NCI-H1694 treated with DMSO at 0.1 percent for 48 hours (cell line): ENCODE measurements at regions not wholly inside any gene's neighbourhood (a gene's known extent, or its start where the extent isn't known, plus 50 kb on each side); places are given as distances from the start of the nearest gene placed in this dataset.
"Not testable (repeated sequence)": the region's sequence is repeated elsewhere in the genome, so short reads cannot be mapped to it uniquely, and the experiment has no call there.

Experiments used
- DNase-seq: peaks from one replicate; lab custom pipeline; 2025; lab: John Stamatoyannopoulos, UW

DNA sequence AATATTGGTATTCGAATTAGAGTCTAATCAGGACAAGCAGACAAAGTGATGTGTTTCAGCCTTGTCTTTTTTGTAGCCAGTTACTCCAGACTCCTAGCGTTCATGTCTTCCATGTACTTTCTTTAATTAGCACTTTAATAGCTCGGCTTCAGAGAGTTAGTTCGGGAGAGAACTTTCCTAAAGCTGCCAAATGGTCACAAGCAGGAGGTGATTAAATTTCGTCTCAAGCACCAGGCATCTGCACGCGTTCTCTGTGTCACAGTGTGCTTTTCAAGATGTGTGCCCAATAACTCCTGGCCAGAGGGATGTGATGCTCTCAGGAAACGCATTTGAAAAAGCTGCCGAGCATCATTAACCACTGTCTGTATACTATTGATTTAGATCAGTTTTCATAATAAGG lies 790.8 kb downstream of the SOCS6 start:
- DNase-seq = no peak

DNA sequence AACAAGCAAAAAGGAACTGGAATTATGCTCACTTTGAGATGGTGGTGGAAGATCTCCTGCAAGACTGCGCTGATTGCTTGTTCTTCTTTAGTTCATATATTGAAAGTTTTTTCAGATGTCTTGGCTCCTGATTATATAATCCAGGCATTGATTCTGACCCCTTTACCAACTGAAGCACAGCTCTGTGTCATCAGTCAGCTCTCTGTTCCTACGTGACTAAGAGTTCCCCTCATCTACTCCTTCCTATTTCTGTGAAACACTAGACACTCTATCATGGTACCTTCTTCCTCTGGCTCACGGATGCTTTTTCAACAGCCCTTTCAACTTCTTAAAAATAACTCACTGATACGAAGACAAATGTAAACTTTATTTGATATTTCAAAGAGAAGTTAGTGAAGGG lies 788.6 kb downstream of the SOCS6 start:
- DNase-seq = no peak

DNA sequence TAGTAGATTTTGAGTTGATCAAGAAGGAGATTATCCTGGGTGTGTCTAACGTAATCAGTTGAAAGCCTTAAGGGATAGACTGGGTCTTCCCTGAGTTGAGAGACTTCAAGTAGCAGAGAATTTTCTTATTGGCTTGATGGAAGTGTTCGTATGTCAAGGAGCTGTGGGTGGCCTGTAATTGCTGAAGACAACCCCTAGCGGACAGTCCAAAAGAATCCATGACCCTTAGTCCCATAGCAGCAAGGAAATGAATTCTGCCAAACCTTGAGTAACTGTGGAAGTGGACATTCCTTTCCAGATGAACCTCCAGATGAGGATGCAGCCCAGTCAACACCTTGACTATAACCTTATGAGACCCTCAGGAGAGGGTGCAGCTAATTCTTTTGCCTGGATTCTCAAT lies 786.3 kb downstream of the SOCS6 start:
- no peak for DNase-seq

DNA sequence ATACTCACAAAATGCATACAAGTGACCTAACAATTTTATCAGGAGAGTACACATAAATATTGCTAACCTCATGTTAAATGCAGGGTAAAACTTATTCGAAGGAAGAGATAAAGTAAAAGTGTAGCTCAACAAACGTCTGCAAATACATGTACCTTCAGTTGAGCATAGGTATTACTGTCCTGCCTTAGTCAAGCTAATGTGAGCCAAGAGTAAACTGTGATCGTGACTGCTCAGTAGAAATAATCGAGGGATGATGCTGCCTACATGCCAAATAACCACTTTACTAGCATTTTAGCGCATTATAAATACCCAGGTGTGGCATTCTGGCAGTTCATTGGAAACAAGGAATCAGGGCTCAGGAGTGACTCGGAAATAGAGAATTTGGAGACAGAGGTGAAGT lies 779.5 kb downstream of the SOCS6 start:
- DNase-seq = no peak

DNA sequence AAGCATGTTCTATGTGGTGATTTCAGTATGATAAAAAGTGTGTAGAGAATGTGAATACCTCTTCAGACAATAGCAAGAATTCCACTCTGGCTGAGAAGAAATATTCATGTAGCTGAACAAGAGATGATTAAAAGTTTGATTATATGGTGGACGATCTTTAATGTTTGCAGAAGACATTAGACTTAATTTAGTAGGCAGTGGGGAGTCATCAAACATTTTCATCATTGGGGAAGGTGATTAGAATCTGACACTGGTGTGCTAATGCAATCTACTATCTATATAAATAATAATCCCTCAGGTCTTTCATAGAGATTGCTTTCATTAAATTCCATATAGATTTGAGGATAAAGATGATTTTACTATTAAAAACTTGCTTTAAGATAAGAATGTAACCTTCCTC lies 761.0 kb downstream of the SOCS6 start:
- no peak for DNase-seq

DNA sequence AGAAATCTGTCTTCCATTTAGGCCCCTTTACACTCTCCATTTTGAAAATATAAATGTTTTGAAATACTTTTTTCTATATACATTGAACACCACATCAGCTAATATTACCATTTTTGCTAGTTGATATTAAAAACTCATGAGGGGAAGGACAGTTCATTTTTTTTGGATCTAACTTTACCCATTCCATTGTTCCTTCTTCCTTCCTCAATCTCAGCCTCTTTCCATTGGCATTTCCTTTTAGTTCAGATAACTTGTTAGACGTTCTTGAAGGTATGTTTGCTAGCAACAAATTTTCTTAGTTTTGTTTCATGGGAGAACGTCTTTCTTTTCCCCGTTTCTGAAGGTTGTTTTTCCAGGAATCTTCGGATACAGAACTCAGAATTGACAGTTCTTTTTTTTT lies 759.0 kb downstream of the SOCS6 start:
- DNase-seq = no peak

DNA sequence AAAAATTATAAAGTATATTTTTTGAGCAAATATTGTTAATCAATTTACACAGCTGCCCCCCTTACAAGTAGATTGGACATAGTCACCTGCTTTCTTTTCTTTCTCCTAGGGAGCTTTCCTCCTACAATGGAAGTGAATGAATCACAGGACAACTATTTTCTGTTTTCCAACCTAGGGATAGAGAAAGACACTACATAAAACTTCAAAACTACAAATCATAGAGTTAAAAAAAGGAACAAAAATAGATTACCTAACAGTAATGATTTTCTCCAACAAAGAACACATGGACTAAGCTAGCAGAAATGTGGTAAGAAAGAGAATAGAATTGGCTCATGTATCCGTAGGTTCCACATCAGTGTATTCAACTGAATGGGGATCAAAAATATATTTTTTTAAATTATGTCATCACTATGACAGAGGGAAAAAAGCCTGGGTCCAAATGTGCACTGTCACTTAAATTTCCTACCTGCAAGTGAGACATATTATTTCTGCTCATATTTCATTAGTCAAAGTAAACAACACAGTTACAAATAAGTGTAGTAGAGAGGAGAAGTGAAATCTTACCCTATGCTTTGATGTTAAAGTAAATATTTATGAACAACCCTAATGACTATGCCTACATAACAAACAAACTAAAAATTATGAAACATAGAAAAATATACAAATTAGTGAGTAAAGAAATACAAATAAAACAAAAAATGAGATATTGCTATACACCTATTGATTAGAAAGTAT lies 756.7 kb downstream of the SOCS6 start:
- no peak for DNase-seq

DNA sequence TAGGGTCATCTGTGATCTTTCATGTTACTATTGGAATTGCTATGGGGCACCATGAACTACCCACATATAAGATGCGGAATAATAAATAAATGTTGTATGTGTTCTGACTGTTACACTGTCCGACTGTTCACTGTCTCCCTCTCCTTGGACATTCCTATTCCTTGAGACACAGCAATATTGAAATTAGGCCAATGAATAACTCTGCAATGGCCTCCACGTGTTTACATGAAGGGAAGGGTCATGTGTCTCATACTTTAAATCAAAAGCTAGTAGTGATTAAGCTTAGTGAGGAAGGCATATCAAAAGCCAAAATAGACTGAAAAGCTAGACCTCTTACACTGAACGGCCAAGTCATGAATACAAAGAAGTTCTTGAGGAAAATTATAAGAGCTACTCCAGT lies 751.3 kb downstream of the SOCS6 start:
- no peak for DNase-seq

DNA sequence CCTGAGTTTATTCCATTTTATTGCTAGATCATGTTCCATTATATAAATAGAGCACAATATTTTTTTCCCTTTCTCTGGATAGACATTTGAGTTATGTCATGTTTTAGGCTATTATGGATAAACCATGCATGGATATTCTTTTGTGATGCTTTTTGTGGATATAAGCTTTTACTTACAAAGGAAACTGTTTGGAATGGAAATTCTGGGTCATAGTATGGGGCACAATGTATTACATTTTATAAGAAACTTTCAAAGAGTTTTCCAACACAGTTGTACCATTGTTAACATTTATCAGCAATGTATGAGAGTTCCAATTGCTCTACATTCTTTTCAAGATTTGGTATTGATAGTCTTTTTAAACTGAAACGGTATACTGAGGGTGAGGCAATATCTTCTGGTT lies 749.4 kb downstream of the SOCS6 start:
- DNase-seq = no peak

DNA sequence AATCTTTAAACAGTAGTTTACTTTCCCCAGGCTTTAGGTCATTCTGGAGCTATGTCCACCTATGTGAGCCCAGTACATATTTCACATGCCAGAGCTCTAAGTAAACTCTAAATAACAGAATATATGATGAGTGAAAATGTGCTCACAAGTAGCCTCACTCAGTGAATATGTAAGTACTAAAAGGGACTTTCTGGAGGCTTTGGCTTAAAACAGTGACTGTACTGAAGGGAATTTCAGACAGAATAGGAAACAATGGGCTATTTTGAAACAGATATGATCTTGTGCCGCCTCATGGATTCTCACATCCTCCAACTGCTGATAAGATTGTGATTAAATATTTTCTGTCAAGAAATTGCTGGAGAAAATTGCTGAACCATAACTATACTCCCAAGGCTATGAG lies 747.9 kb downstream of the SOCS6 start:
- no peak for DNase-seq

DNA sequence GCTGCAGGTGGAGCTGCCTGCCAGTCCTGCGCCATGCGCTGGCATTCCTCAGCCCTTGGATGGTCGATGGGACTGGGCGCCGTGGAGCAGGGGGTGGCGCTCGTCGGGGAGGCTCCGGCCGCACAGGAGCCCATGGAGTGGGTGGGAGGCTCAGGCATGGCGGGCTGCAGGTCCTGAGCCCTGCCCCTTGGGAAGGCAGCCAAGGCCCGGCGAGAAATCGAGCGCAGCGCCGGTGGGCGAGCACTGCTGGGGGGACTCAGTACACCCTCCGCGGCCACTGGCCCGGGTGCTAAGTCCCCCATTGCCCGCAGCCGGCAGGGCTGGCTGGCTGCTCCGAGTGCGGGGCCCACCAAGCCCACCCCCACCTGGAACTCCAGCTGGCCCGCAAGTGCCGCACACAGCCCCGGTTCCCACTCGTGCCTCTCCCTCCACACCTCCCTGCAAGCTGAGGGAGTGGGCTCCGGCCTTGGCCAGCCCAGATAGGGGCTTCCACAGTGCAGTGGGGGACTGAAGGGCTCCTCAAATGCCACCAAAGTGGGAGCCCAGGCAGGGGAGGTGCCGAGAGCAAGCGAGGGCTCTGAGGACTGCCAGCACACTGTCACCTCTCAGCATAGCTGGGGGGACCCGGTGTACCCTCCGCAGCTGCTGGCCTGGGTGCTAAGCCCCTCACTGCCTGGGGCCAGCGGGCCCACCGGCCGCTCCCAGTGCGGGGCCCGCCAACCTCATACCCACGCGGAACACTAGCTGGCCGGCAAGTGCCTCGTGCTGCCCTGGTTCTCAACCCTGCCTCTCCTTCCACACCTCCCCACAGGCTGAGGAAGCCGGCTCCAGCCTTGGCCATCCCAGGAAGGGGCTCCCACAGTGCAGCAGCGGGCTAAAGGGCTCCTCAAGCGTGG lies 742.7 kb downstream of the SOCS6 start:
- not testable (repeated sequence) for DNase-seq

DNA sequence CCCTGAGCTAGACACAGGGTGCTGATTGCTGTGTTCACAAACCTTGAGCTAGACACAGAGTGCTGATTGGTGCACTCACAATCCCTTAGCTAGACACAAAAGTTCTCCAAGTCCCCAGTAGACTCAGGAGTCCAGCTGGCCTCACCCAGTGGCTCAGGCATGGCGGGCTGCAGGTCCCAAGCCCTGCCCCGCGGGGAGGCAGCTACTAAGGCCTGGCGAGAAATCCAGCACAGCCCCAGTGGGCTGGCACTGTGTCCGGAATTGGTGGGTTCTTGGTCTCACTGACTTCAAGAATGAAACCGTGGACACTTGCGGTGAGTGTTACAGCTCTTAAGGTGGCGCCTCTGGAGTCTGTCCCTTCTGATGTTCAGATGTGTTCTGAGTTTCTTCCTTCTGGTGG lies 741.2 kb downstream of the SOCS6 start:
- not testable (repeated sequence) for DNase-seq

DNA sequence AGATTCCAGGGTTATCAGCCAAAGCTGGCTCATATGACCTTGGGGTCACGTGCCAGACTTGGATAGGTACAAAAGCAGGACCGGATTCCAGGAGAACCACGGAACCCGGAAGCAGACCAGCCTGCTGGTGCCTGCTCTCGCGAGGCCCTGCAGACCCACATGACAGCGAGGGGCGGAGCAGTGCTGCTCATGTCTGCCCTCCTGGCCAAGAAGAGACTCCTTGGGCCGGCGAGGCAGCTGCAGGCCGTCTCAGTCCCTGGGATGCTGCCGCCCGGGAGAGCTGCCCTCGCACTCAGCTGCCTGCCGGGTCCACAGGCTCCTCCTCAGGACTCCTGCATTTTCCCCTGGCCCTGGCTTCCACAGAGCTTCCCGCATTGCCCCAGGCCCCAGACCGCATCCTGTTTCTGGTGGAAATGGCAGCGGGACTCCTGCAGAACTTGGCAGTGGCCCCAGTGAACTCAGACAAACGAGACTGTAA lies 739.5 kb downstream of the SOCS6 start:
- no peak for DNase-seq

DNA sequence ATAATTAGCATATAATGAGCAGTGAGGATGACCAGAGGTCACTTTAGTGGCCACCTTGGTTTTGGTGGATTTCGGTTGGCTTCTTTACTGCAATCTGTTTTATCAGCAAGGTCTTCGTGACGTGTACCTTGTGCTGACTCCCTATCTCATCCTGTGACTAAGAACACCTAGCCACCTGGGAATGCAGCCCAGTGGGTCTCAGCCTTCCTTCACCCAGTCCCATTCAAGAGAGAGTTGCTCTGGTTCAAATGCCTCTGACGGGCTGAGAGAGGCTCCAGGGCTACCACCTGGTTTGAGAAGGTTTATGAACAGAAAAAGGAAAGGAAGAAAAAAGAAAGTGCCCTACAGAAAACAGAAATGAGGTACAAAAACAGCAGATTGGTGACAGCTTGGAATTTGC lies 738.7 kb downstream of the SOCS6 start:
- no peak for DNase-seq

DNA sequence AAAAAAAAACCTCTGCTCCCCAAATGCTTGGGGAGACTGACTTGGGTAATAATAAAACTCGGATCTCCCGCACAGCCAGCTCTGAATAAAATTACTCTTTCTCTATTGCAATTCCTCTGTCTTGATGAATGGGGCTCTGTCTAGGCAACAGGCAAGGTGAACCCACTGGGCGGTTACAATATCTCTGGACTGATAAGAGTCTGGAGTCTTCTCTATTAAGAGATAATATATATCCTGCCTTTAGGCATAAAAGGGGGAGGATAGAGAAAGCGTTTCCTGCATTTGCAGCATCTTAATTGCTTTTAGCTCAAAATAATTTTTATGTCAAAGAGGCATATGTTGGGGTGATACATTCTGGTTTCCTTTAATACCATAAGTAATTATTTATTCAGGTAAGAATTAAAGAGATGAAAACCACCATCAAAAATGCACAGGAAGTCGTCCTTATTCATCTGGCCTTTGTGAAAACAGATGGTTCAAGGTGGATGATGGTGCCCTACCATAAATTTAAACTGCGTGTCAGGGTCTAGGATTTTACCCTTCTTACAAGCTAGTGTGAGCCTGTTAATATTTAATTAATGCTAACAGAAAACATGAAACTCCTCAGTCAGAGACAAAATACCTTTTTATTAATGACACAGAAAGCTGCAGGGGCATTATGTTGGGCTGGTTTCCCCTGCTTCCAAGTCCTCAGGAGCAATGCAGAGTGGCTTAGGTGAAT lies 736.8 kb downstream of the SOCS6 start:
- no peak for DNase-seq

DNA sequence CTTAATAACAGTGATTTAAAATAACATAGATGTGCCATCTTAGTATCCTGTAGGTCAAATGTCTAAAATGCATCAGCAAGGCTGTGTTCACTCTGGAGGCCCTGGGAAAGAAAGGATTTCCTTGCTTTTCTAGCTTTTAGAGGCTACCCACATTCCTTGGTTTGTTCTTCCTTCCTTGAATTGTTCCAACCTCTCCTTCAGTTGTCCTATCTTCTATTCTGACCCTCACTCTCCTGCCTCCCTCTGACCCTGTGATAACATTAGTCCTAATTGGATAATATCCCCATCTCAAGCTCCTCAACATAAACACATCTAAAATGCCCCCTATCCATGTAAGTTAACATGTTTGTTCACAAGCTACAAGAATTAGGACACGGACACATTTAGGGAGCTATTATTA lies 733.5 kb downstream of the SOCS6 start:
- no peak for DNase-seq

DNA sequence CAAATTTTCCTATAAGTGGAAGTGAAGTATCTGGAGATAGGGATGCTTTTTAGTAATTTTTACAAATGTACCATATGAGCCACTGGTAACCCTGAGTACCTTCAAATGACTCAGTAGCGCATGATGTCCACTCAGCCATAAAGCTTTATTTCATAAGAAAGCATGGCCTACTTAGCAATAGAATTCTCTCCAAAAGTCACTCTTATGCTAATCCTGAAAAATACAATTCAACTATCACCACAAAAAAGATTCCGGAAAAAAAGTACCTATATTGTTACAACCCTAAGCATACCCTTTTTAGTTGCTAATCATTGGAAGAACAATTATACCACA lies 732.2 kb downstream of the SOCS6 start:
- no peak for DNase-seq

DNA sequence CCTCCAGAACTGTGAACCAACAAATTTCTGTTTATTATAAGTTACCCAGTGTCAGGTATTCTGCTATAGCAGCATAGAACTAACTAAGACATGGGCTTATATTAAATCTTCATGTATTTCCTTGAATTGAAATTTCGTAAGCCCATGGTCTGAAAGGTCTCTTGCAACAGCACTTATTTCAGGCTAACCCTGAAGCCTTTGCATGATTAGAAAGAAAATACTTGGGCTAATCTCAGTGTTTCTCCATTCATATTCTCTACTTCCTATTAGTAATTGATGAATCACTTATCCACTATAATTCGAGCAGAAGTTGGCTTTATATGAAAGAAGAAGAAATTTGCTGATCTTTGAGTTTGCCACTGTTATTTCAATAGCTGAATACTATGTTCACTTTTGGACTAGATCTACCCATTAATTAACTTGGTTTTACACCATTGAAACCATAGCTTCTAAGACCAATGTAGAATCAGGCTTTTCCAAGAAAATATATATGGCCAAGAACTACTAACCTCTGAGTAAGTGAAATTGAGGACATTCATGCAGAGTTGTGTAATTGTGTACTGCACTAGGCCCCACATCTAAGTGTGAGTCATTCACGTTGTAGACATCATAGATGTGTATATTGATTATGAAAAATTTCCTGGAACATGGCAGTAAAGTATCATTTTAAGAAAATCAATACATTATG lies 731.6 kb downstream of the SOCS6 start:
- DNase-seq = no peak

DNA sequence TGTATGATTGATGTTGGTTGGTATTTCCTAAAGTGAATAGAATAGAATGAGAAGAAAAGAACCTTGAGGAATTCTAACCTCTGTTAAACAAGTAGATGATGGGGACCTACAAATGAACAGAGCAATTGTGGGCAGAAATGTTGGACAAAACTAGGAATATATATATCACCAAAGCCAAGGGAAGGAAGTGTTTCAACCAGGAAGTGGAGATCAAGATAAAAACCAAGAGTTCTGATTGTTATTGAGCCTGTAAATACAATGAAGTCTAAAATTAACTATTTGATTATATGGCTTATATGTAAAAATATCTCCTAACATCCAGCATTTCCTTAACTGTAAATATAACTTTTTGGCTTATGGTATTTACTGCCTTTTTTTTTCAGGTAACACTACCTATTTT lies 730.0 kb downstream of the SOCS6 start:
- no peak for DNase-seq

DNA sequence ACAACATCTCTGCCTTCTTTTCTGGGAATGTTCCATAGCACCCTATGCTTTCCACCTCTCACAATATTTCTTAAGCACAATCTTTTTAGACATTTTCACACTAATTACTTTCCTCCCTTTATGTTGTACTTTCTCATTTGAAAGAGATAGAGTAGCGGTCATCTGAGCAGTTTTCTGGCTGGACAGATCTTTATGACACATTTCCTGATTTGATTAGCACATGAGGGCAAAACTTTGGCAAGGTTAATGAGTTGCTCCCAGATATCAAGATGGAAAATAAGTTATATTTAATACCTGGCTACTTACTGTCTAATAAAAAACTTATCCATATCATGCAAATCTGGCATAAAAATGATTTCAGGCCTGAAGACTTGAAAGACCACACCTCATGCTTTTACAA lies 723.9 kb downstream of the SOCS6 start:
- DNase-seq = no peak

DNA sequence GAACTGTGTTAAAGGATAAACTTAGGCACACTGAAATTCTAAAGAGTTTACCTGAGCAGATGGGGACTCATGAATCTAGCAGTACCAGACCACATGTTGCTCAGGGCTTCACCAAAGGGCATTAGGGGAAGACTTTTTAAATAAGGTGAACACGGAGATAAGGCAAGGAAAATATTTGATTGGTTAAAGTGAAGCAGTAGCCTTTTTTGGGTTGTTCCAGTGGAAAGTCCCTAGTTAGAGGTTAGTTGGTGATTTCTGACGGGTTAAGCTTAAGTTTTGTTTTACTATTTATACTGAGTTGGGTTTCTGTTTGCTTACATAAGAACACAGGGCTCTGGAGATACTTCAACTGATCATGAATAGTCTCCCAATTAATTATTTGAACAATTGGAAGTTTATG lies 722.5 kb downstream of the SOCS6 start:
- no peak for DNase-seq

DNA sequence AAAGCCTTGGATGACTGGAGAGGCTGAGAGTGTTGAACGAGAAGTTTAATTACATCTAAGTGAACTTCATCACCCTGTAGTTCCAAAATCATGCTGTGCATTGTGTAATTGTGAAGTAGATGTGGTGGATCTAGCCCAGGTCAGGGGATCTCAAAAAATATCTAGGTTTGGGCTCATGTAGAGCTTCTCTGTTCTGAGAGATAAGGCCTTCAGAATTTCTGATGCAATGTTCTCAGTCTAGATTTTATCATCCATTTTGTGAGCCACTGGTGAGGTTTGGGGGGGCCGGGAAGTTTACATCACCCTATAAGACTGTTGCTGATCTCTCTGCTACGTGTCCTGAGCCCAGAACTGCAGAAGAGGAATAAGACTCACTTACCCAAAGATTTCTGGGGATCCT lies 719.4 kb downstream of the SOCS6 start:
- no peak for DNase-seq
